NT2/D1 (cell line): ENCODE measurements at regions not wholly inside any gene's neighbourhood (a gene's known extent, or its start where the extent isn't known, plus 50 kb on each side); places are given as distances from the start of the nearest gene placed in this dataset.

ENCODE experiments used
- SUZ12 ChIP-seq: IDR thresholded peaks from 2 replicates; pipeline ENCODE4 v1.6.1; 2011; ENCODE audit not compliant: insufficient read length, insufficient read depth; ENCODE audit errors: extremely low read depth
- YY1 ChIP-seq: IDR thresholded peaks from 2 replicates; pipeline ENCODE4 v1.6.1; 2011; ENCODE audit not compliant: insufficient read length, insufficient read depth

GRCh38 chr20:29427201-29428060 is 1830.0 kb upstream of the DEFB115 start:
- TF ChIP-seq YY1 (no peak), SUZ12 (no peak)
